LoVo (cell line): ENCODE measurements at regions not wholly inside any gene's neighbourhood (a gene's known extent, or its start where the extent isn't known, plus 50 kb on each side); places are given as distances from the start of the nearest gene placed in this dataset.
"Not testable (repeated sequence)": the region's sequence is repeated elsewhere in the genome, so short reads cannot be mapped to it uniquely, and the experiment has no call there.

Experiments used
- DNase-seq: peaks from one replicate; pipeline ENCODE4 v3.0.0-alpha.2; 2016; ENCODE audit warnings: low spot score

DNA sequence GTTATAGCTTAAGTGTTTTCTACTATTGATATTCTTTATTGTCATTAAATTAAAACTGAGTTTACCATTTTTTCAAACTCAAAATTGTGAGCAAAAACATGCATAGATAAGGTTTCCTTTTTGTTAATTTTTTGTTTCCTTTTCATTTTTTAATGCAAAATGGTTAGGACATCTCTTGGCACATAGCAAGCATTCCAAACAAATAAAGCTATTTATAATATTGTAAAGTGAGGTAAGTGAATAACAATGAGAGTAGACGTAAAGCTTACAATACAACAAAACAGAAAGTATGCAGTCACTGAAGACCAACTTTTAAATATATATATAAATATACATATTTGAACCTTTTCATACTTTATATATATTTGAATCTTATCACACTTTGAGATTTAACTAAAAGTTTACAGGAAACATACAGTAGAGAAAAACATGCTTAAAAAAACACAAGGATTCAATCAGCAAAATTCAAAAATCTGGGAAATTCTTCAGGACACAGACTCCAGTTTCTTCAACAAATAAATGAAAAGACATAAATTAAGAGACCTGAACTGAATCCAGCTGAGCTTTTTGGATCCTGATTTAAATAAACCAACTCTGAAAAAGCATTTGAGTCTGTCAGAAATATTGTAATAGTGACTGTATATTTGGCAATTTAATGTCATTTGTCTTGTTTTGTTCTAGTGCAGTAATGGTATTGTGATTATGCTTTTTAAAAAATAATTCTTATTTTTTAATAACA is 67.5 kb upstream of the SAMSN1 start:
- DNase-seq: no peak

DNA sequence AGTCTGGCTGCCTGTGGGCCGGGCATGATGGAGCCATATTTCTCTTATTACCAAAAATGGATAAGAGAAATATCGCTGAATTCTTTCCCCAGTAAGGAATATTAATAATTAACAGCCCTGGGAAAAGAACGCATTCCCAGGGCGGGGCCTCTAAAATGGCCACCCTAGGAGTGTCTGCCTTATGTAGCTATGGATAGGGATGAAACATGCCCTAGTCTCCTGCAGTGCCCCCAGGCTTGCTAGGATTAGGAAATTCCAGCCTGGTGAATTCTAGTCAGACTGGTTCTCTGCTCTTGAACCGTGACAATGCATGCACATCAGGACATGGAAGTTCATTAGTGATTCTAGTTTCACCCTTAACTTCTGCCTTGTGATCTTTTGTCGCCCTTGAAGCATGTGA is 64.0 kb upstream of the SAMSN1 start:
- DNase-seq: not testable (repeated sequence)

DNA sequence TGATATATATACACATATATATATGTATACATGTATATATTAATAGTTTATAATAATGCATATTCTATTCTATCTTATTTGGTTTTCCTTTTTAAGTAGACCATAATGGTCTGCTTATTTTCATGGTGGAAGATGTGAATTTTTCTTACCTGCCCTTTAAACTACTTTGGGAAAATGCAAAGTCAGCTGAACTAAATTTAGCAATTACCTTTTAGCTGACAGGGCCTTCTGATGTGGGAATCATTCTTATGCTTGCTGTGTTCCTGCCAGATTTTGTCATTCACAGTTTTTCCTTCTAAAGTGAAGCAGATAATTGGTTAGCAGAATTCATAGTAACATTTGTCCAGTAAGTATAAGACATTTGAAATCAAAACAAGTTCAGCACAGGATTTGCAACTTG is 63.2 kb upstream of the SAMSN1 start:
- DNase-seq: no peak

DNA sequence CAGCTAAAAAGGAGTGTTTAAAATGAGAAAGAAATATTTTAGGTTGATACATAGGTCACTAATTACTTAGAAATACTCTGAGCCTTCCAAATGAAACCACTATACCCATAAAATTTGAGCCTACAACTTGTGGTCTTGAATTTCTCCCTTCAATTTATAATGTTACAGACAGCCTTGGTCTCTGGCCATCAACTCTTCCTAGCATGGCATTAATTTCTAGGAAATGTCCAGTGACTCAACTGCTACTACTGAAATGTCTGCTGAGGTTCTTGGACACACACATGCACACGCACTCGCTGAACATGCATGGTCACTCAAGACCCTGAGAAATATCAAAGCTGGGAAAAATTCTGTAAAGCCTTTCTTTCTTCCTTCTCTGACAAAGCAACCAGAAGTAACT is 61.1 kb upstream of the SAMSN1 start:
- DNase-seq: no peak

DNA sequence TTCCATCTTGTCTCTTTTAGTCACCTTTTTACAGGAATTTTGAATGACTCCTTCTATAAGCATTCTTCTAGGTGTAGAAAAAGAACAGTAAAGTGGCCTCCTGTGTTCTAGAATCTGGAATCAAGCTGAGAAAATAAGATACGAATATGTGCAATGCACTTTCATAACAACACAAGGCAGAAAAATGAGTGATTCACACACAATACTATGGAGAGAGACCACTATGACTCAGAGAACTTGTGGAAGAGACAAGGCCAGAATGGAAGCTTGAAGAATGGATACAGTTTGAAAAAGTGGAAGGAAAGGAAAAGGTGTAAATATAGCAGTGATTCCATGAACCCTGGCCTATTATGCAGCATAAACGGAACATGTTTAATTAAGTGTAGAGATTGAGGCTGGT is 57.1 kb upstream of the SAMSN1 start:
- DNase-seq: no peak

DNA sequence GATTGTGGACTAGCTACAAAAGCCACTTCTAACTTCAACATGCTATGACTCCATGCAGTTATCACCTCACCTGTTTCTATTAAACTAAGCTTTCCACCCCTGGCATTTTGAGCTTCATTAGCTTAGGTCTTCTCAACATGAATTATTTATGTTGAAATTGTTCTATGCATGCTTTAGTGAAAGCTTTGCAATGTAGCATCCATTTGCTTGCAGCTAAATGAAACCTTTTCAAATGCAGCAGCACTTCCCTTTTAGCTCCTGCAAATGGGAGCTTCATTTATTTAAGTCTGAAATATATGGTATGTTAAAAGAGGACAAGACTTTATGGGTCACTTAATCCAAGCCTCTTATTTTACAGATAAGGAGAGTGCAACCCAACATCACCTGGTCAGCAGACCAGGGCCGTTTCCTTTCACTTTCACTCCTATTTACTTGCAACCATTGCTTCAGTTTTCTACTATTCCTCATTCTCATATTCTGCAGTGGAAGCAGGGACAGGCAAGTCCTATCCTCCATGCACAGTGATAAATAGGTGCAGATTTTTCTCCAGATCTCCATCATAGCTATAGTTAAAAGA is 56.4 kb upstream of the SAMSN1 start:
- DNase-seq: no peak

DNA sequence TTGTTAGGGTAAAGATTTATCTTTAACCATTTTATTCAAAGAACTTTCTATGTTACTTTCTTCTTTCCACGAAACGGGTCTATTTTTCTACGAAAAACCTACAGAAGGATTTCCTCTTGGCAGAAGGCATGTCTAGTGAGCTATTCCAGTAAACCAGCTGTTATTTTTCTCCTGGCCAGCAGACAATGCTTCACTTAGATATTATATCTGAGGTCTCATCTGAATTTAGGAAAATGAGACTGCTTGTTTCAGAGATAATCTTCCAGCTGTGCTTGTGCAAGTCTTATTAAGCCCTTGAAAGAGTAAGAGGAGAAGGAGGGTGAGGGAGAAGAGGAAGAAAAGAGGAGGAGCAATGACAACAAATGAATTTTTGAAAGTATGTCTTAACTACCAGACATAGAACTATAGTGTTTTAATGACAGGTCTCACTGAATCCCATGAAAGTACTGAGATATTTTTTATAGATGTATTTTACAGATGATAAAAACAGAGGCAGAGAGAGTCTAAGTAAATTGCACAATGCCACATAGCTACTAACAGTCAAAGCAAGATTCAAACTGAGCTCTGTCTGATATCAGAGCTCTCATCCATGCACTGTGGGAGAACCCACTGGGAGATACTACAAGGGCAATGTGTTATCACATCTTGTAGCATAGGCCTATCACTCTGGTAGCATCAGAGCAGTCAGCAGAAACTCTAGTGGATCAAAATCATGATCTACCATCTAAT is 54.6 kb upstream of the SAMSN1 start:
- no peak for DNase-seq

DNA sequence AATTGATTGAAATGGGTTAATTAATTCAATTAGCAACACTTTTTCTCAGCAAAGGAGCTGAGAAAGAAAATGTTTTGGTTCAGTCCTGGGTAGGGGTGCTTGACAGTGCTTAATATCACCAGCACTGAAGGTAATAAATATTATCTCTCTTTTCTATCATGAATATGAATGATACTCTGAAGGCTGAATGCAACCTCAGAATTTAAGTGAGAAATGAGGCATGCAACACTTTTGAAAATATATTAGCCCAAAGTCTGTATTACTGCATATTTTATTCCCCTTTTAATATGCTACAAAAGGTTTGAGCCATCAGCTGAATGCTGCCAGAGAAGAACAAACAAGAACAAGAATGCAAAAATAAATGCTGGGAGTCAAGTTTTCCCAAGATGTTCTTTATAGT is 52.0 kb upstream of the SAMSN1 start:
- DNase-seq: no peak
